ENCODE measurements at regions not wholly inside any gene's neighbourhood (a gene's known extent, or its start where the extent isn't known, plus 50 kb on each side); places are given as distances from the start of the nearest gene placed in this dataset.

- no peak for DNase-seq (ENCODE audit: low read depth)
These were observed 145.9 kb upstream of the UBL3 start for GRCh38 chr13:29996316-29996715.

DNA sequence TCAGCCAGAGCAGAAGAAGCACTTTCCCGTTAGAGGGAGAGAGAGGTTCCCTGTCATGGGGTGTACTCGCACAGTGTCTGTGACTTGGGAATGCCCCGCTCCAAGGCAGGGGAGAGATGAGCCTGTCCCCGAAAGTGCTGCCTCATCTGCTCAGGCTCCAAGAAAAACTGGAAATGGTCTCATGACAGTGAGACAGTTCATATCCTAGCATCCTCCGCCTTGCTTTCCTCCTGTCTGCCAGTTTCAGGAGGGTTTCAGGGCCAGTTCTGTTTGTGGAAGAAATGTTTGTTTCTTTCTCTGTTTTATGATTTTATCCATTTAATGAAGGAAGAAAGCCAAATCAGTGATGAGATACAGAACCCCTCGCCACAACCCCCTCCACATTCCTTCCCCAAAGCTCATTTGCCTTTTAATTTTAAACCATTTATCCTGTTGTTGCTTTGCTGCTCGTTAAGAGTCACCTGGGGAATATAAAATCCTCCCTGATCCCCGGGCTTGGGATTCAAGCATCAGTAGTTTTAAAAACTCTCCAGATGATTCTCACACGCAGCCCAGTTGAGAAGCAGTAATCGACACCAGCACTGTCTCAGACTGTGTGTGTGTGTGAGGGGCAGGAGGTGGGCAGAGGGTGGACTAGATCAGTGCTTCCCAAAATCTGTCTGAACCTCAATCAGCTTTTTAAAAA, 144.6 kb upstream of the UBL3 start:
- no peak for DNase-seq (ENCODE audit: low read depth)

GRCh38 chr13:29993716-29994488, 143.5 kb upstream of the UBL3 start:
- no peak for DNase-seq (ENCODE audit: low read depth)

- no peak for DNase-seq (ENCODE audit: low read depth)
These were observed 142.8 kb upstream of the UBL3 start for GRCh38 chr13:29993196-29993595.

DNA sequence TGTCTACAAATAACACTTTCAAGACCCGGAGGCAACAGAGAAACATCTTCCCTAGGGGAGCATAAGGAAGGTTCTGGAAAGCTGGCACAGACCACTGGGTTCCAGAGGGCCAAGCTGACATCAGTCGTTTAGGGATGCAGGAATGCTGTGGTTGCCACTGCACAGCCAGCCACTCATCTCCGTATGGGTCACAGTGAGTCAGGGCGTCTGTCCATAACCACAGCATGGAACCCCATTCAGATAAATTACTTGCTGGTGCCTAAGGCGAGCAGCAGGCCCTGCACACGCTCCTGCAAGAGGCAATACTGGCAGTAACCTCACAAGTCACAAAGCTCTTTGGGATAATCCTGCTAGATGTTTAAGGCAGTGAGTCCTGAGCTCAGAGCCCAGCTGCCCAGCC, 140.9 kb upstream of the UBL3 start:
- DNase-seq (ENCODE audit: low read depth): no peak

DNA sequence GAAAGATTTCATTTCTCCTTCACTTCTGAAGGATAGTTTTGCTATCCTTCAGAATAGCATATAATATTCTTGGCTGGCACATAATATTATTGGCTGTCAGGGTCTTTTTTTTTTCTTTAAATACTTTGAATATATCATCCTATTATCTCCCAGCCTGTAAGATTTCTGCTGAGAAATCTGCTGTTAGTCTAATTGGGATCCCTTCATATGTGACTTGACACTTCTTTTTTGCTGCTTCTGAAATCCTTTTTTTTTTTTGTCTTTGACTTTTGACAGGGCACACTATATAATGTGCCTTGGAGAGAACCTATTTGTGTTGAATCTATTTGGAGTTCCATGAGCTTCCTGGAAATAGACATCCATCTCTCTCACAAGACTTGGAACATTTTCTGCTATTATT, 136.9 kb upstream of the UBL3 start:
- no peak for DNase-seq (ENCODE audit: low read depth)

- no peak for DNase-seq (ENCODE audit: low read depth)
These were observed 129.9 kb upstream of the UBL3 start for GRCh38 chr13:29980339-29980738.

DNA sequence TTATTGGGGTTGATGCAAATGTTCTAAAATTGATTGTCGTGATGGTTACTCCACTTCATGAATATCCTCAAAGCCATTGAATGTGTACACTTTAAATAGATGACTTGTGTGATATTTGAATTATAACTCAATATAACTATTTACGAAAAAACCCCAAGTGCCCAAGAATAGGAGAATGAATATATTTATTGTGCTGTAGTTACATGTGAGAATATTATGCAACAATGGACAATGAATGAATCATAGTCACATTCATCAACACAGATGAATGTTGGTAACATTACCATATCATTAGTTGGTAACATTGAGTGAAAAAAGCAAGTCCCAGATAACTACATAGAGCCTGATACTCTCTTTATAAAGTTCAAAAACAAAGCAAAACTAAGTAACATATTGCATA, 127.8 kb upstream of the UBL3 start:
- no peak for DNase-seq (ENCODE audit: low read depth)

- no peak for DNase-seq (ENCODE audit: low read depth)
These were observed 127.2 kb upstream of the UBL3 start for GRCh38 chr13:29977476-29978120.

GRCh38 chr13:29976535-29976934, 126.1 kb upstream of the UBL3 start:
- DNase-seq (ENCODE audit: low read depth): no peak

- no peak for DNase-seq (ENCODE audit: low read depth)
These were observed 124.9 kb upstream of the UBL3 start for GRCh38 chr13:29975283-29975682.

- no peak for DNase-seq (ENCODE audit: low read depth)
These were observed 118.9 kb upstream of the UBL3 start for GRCh38 chr13:29969286-29969685.

DNA sequence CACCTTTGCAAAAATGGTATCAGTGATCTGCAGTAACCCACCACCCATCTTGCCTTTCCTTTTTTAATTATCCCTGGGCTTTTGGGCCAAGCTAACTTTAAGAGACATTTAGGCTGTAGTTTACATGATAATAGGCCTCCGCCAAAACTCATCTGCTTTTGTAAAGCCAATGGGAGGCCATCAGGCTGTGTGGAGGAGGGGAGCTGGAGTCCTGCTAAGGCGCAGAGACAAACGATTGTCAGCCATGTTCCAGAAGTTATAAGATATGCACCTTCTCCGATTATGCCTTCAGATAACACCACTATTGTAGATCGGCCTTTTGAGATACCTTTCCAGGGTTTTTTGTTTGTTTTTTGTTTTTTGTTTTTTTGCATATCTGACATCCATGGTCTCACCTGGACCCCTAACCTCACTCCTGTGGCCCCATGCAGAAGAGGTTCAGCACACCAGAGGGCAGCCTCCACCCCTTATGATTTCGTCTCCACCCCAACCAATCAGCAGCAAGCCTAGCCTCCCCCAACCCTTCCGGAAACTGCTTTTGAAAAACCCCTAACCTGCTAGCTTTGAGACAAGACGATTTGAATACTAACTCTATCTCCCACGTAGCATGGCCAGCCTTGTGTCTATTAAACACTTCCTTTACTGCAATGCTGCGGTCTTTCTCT, 113.9 kb upstream of the UBL3 start:
- no peak for DNase-seq (ENCODE audit: low read depth)

DNA sequence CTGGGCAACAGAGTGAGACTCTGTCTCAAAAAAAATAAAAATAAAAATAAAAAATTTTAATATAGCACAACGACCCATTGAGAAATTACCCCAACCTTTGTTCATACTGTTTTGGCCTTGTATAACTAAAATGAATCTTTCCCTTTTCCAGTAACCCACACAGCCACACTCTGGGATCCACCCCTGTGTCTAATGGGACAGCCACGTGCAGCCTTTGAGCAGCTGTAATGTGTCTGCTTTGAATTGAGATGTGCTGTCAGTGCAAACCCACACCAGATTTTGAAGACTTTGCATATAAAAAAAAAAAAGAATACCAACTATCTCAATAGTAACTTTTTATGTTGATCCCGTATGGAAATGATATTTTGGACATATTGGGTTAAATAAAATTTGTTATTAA, 112.7 kb upstream of the UBL3 start:
- DNase-seq (ENCODE audit: low read depth): no peak

DNA sequence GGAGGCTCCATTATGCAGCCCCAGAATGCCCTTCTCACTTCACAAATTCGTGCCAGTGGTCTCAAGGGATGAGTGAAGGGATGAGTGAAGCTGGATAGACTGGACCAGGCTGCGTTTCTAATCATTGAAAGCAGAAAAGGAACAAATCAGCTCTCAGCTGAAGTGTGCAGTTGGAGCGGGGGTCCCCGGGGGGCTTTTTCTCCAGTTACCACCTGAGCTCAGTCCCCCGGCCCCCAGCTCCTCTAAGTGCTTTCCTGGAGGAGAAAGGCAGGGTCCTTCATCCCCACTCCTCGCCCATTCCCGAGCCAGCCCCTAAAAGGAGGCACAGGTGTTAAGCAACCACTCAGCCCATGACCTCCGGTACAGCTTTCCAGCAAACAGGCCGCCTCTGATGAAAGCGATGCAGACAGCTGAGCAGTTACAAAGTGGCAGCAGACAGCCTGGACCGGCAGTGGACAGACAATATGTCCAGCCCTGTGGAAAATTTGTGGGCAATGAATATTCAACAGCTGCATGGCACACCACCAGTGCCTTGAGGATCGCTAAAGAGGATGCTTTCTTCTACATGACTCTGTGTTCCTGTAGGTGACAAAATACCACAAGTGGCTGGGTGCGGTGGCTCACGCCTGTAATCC, 110.7 kb upstream of the UBL3 start:
- no peak for DNase-seq (ENCODE audit: low read depth)

GRCh38 chr13:29959603-29960002, 109.2 kb upstream of the UBL3 start:
- DNase-seq (ENCODE audit: low read depth): no peak

- no peak for DNase-seq (ENCODE audit: low read depth)
These were observed 108.7 kb upstream of the UBL3 start for GRCh38 chr13:29959086-29959485.

DNA sequence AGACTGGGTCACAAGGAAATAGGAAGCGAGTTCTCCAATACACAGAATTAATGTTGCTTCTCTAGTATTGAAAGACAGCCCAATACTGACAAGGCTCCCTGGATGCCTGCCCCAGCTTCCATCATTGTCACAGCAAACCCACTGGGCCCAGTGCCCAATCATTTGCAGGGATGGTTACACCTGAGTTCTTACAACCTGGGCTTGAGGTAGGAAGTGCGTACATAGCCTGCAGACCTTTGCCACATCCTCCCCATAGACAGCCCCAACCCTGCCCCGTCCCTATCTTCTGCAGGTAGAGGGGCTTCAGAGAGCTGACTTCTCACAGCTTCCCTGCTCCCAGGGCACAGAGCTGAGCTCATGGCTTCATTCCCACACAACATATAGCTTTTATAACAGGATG, 108.1 kb upstream of the UBL3 start:
- no peak for DNase-seq (ENCODE audit: low read depth)

GRCh38 chr13:29957320-29957719, 106.9 kb upstream of the UBL3 start:
- DNase-seq (ENCODE audit: low read depth): no peak

DNA sequence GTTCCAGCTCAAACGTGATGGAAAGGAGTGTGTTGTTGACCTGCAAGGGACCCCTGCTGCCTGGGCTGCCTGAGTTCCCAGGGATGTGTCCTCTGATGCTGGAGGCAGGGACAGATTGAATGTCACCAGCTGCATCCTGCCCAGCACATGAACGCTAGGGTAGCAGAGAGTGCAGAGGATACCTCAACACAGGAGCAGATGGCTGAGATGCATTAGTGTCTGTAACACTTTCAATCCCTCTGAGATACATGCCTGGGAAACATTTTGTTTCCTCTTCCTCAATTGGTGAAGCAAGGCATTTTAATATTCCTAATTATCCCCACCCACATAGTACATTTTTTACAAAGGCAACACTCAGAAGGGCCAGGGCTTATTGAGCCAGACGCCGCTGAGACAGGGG, 106.4 kb upstream of the UBL3 start:
- no peak for DNase-seq (ENCODE audit: low read depth)

- DNase-seq (ENCODE audit: low read depth): no peak
These were observed 104.8 kb upstream of the UBL3 start for GRCh38 chr13:29955137-29955650.

Measured in stimulated activated CD8-positive, alpha-beta memory T cell treated with anti-CD3 and anti-CD28 coated beads, Interleukin-4, amount 100 ng/mL, for 24 hours (primary cell).